ENCODE measurements at regions not wholly inside any gene's neighbourhood (a gene's known extent, or its start where the extent isn't known, plus 50 kb on each side); places are given as distances from the start of the nearest gene placed in this dataset.

- Histone ChIP-seq H3K9ac (no peak overlapping the region), H3F3A (replicated peaks; ENCODE audit: insufficient read depth) (no peaks in the 10 kb centered on the region), H3K4me3 (ENCODE audit: low read depth in 2 of 2, low read length in 1 of 2) (no peak overlapping the region), H3K4me1 (ENCODE audit: control insufficient read depth in 1 of 2, insufficient read depth in 2 of 2, low read depth in 1 of 2, low read length in 1 of 2) (peaks cover 0 to 2% of the 10 kb centered on the region in 2 experiments; a peak in 1 of 4 replicates), H3K9me2 (peaks cover 3% of the 10 kb centered on the region; the same call in 1 of the 2 replicates), H3K9me3 (no peaks in the 10 kb centered on the region), H3K36me3 (replicated peaks in 1 of 2; ENCODE audit: control insufficient read depth in 1 of 2, insufficient read depth in 2 of 2, low read length in 1 of 2) (no peaks in the 10 kb centered on the region), H2AFZ (ENCODE audit: low read depth) (no peak overlapping the region), H3K79me2 (ENCODE audit: insufficient read depth) (no peaks in the 10 kb centered on the region), H3K27me3 (ENCODE audit: insufficient read depth) (no peaks in the 10 kb centered on the region), H3K4me2 (no peak overlapping the region), H4K20me1 (ENCODE audit: insufficient read depth) (no peaks in the 10 kb centered on the region), H3K27ac (ENCODE audit: low read depth in 2 of 2, low read length in 1 of 2) (no peak overlapping the region)
- ChIA-PET CTCF (interaction anchor here (1.5 kb wide), 1 partner anchor 1189 kb away, joined by 3 read pairs; no protein-coding TSS in a partner anchor), POLR2A (no interaction called here)
- DNase-seq, result no peak
- WGBS (ENCODE audit: low lambda C conversion rate), result 74% methylated on average over 12 of the region's 16 CpGs
- TF ChIP-seq NFIC (IDR thresholded peaks at IDR 0.05; ENCODE audit: borderline replicate concordance) (no peak), RXRA (IDR thresholded peaks at IDR 0.05; ENCODE audit: borderline replicate concordance, low read depth) (no peak), SMC3 (IDR thresholded peaks at IDR 0.05; ENCODE audit: low read depth, low read length) (no peak), FOXM1 (IDR thresholded peaks at IDR 0.05; ENCODE audit: low read depth) (no peak), CHD2 (IDR thresholded peaks at IDR 0.05; ENCODE audit: low read length, partially characterized antibody) (no peak), YY1 (IDR thresholded peaks at IDR 0.05; ENCODE audit: low read depth) (no peak)
- TF ChIP-seq, protein P1, sequence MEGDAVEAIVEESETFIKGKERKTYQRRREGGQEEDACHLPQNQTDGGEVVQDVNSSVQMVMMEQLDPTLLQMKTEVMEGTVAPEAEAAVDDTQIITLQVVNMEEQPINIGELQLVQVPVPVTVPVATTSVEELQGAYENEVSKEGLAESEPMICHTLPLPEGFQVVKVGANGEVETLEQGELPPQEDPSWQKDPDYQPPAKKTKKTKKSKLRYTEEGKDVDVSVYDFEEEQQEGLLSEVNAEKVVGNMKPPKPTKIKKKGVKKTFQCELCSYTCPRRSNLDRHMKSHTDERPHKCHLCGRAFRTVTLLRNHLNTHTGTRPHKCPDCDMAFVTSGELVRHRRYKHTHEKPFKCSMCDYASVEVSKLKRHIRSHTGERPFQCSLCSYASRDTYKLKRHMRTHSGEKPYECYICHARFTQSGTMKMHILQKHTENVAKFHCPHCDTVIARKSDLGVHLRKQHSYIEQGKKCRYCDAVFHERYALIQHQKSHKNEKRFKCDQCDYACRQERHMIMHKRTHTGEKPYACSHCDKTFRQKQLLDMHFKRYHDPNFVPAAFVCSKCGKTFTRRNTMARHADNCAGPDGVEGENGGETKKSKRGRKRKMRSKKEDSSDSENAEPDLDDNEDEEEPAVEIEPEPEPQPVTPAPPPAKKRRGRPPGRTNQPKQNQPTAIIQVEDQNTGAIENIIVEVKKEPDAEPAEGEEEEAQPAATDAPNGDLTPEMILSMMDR (IDR thresholded peaks at IDR 0.05), result no peak
Observed at GRCh38 chr13:71087432-71087831, 779.6 kb downstream of the DACH1 start.

GRCh38 chr13:71087006-71087405 is 780.0 kb downstream of the DACH1 start:
- H2AFZ ChIP-seq (ENCODE audit: low read depth), result no peak overlapping the region
- H3K4me1 ChIP-seq (ENCODE audit: control insufficient read depth in 1 of 2, insufficient read depth in 2 of 2, low read depth in 1 of 2, low read length in 1 of 2), result peaks cover 0 to 2% of the 10 kb centered on the region in 2 experiments; a peak in 1 of 4 replicates
- CTCF ChIA-PET, result interaction anchor here (1.5 kb wide), 1 partner anchor 1189 kb away, joined by 3 read pairs; no protein-coding TSS in a partner anchor
- H3K4me3 ChIP-seq (ENCODE audit: low read depth in 2 of 2, low read length in 1 of 2), result no peak overlapping the region
- no peak overlapping the region for H3K9ac ChIP-seq
- no peak overlapping the region for H3K27ac ChIP-seq (ENCODE audit: low read depth in 2 of 2, low read length in 1 of 2)
- no peak for TF ChIP-seq GABPA (IDR thresholded peaks at IDR 0.05; ENCODE audit: low read depth)
- TF ChIP-seq NFIC (IDR thresholded peaks at IDR 0.05; ENCODE audit: borderline replicate concordance), result no peak
- TF ChIP-seq TCF12 (IDR thresholded peaks at IDR 0.05), result no peak
- TF ChIP-seq CHD2 (IDR thresholded peaks at IDR 0.05; ENCODE audit: low read length, partially characterized antibody), result no peak
- TF ChIP-seq, protein P2, sequence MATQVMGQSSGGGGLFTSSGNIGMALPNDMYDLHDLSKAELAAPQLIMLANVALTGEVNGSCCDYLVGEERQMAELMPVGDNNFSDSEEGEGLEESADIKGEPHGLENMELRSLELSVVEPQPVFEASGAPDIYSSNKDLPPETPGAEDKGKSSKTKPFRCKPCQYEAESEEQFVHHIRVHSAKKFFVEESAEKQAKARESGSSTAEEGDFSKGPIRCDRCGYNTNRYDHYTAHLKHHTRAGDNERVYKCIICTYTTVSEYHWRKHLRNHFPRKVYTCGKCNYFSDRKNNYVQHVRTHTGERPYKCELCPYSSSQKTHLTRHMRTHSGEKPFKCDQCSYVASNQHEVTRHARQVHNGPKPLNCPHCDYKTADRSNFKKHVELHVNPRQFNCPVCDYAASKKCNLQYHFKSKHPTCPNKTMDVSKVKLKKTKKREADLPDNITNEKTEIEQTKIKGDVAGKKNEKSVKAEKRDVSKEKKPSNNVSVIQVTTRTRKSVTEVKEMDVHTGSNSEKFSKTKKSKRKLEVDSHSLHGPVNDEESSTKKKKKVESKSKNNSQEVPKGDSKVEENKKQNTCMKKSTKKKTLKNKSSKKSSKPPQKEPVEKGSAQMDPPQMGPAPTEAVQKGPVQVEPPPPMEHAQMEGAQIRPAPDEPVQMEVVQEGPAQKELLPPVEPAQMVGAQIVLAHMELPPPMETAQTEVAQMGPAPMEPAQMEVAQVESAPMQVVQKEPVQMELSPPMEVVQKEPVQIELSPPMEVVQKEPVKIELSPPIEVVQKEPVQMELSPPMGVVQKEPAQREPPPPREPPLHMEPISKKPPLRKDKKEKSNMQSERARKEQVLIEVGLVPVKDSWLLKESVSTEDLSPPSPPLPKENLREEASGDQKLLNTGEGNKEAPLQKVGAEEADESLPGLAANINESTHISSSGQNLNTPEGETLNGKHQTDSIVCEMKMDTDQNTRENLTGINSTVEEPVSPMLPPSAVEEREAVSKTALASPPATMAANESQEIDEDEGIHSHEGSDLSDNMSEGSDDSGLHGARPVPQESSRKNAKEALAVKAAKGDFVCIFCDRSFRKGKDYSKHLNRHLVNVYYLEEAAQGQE (IDR thresholded peaks at IDR 0.05; ENCODE audit: low read depth, low read length), result no peak
- WGBS (ENCODE audit: low lambda C conversion rate), result 34% methylated on average over 2 of the region's 2 CpGs
- DNase-seq, result no peak
- H3K4me2 ChIP-seq, result no peak overlapping the region
- H3K36me3 ChIP-seq (replicated peaks in 1 of 2; ENCODE audit: control insufficient read depth in 1 of 2, insufficient read depth in 2 of 2, low read length in 1 of 2), result no peaks in the 10 kb centered on the region
- H3K79me2 ChIP-seq (ENCODE audit: insufficient read depth), result no peaks in the 10 kb centered on the region
- H3K9me2 ChIP-seq, result peaks cover 3% of the 10 kb centered on the region; the same call in 1 of the 2 replicates
- no peaks in the 10 kb centered on the region for H4K20me1 ChIP-seq (ENCODE audit: insufficient read depth)
- H3F3A ChIP-seq (replicated peaks; ENCODE audit: insufficient read depth), result no peaks in the 10 kb centered on the region
- no peaks in the 10 kb centered on the region for H3K9me3 ChIP-seq
- POLR2A ChIA-PET, result no interaction called here
- no peaks in the 10 kb centered on the region for H3K27me3 ChIP-seq (ENCODE audit: insufficient read depth)
